Neuronal stem cell (in vitro differentiated cells): ENCODE measurements at regions not wholly inside any gene's neighbourhood (a gene's known extent, or its start where the extent isn't known, plus 50 kb on each side); places are given as distances from the start of the nearest gene placed in this dataset.

Source experiments
- DNase-seq: peaks from one replicate; pipeline ENCODE4 v3.0.0-alpha.2; 2013; ENCODE audit warnings: low spot score
- H2AFZ ChIP-seq: one replicate; pipeline ENCODE4 v1.6.1; 2013; ENCODE audit warnings: mild to moderate bottlenecking, low read length, inconsistent platforms
- H2AK5ac ChIP-seq: 2 replicates; pipeline ENCODE4 v1.6.1; 2013; ENCODE audit warnings: low read depth, mild to moderate bottlenecking, inconsistent platforms, low read length, moderate library complexity, mixed read lengths
- H2BK120ac ChIP-seq: 2 replicates; pipeline ENCODE4 v1.6.1; 2013; ENCODE audit warnings: low read depth, mild to moderate bottlenecking, inconsistent platforms, low read length, moderate library complexity, mixed read lengths
- H2BK12ac ChIP-seq: one replicate; pipeline ENCODE4 v1.6.1; 2013; ENCODE audit warnings: low read length, inconsistent platforms
- H2BK15ac ChIP-seq: 2 replicates; pipeline ENCODE4 v1.6.1; 2013; ENCODE audit warnings: mild to moderate bottlenecking, low read length, inconsistent platforms, mixed read lengths
- H2BK5ac ChIP-seq: one replicate; pipeline ENCODE4 v1.6.1; 2013; ENCODE audit warnings: inconsistent platforms, mild to moderate bottlenecking, low read length, moderate library complexity
- H3K14ac ChIP-seq: one replicate; pipeline ENCODE4 v1.6.1; 2013; ENCODE audit warnings: low read length, inconsistent platforms
- H3K18ac ChIP-seq: 2 replicates; pipeline ENCODE4 v1.6.1; 2013; ENCODE audit warnings: low read length, inconsistent platforms
- H3K23ac ChIP-seq: 2 replicates; pipeline ENCODE4 v1.6.1; 2013; ENCODE audit warnings: low read depth, mild to moderate bottlenecking, mixed read lengths, low read length, inconsistent platforms; ENCODE audit not compliant: poor library complexity
- H3K27ac ChIP-seq: replicated peaks from 3 replicates; pipeline ENCODE4 v1.5.1; 2013; ENCODE audit warnings: low read length, inconsistent platforms
- H3K27me3 ChIP-seq, 3 experiments: 2 replicates each; pipeline ENCODE4 v1.6.1; 2013; ENCODE audit warnings: low read length in 3 of 3, mild to moderate bottlenecking in 2 of 3, inconsistent platforms in 1 of 3, low read depth in 1 of 3, mixed read lengths in 1 of 3, moderate library complexity in 1 of 3; ENCODE audit not compliant: control insufficient read depth in 3 of 3, insufficient read depth in 3 of 3
- H3K36me3 ChIP-seq, 2 donors: replicated peaks in 1 of 2; 2 replicates each; pipeline ENCODE4 v1.6.1; 2013; ENCODE audit warnings: low read length in 2 of 2; ENCODE audit not compliant: control insufficient read depth in 2 of 2, insufficient read depth in 2 of 2
- H3K4ac ChIP-seq: 2 replicates; pipeline ENCODE4 v1.6.1; 2013; ENCODE audit warnings: inconsistent platforms, mild to moderate bottlenecking, low read length, moderate library complexity
- H3K4me1 ChIP-seq, 2 donors: 1 replicate in 1 of 2; 2 replicates in 1 of 2; pipeline ENCODE4 v1.6.1; 2013; ENCODE audit warnings: low read length in 2 of 2, low read depth in 1 of 2; ENCODE audit not compliant: control insufficient read depth in 2 of 2, insufficient read depth in 1 of 2
- H3K4me2 ChIP-seq: one replicate; pipeline ENCODE4 v1.6.1; 2013; ENCODE audit warnings: mild to moderate bottlenecking, low read length, inconsistent platforms; ENCODE audit not compliant: insufficient read depth, poor library complexity, severe bottlenecking
- H3K4me3 ChIP-seq, 2 donors: 2 replicates each; pipeline ENCODE4 v1.5.1; 2013; ENCODE audit warnings: low read length in 2 of 2, mild to moderate bottlenecking in 2 of 2, inconsistent platforms in 1 of 2, moderate library complexity in 1 of 2
- H3K79me1 ChIP-seq: one replicate; pipeline ENCODE4 v1.6.1; 2013; ENCODE audit warnings: low read depth, mild to moderate bottlenecking, inconsistent platforms, low read length, moderate library complexity
- H3K9ac ChIP-seq: one replicate; pipeline ENCODE4 v1.6.1; 2013; ENCODE audit warnings: mild to moderate bottlenecking, low read depth, low read length, inconsistent platforms; ENCODE audit not compliant: poor library complexity
- H3K9me3 ChIP-seq, 2 donors: replicated peaks in 1 of 2; 2 replicates each; pipeline versions ENCODE3 to v1.6.1; 2013; ENCODE audit warnings: low read length in 2 of 2, mild to moderate bottlenecking in 2 of 2, inconsistent platforms in 1 of 2, low read depth in 1 of 2, mixed read lengths in 1 of 2, moderate library complexity in 1 of 2; ENCODE audit not compliant: control insufficient read depth in 2 of 2, insufficient read depth in 1 of 2
- H4K8ac ChIP-seq: one replicate; pipeline ENCODE4 v1.6.1; 2013; ENCODE audit warnings: low read depth, mild to moderate bottlenecking, inconsistent platforms, low read length, moderate library complexity
- H4K91ac ChIP-seq: one replicate; pipeline ENCODE4 v1.6.1; 2013; ENCODE audit warnings: low read length, low read depth, mild to moderate bottlenecking, inconsistent platforms; ENCODE audit not compliant: poor library complexity
- WGBS, 2 donors: extraction: QIAGEN DNeasy Blood & Tissue Kit; methylation state at CpG; one replicate each; pipeline ENCODE4 v1.1.7; 2013; ENCODE audit warnings: missing lambda C conversion rate in 2 of 2, mixed read lengths in 1 of 2; ENCODE audit not compliant: insufficient read length in 2 of 2, insufficient replicate concordance in 1 of 2; ENCODE audit errors: extremely low coverage in 2 of 2; 5-methylcytosine and 5-hydroxymethylcytosine counted together

DNA sequence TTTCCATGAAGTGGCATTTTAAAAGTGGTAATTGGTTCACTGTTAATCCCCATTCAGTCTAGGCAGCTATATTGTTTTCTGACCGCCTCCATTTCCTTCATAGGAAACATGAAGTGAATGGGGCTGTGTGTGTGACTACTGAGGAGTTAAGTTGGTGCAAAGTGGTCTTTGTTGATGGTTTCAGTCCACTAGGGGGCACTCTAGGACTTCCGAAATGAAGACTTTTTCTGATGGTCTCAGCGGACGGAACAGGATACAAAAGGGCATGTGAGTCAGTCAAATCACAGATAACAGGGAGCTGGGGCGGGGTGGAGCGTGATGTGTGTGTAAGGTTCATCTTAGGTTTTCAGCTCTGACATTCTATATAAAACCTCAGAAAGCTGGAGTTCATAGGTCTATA lies 240.1 kb upstream of the OR4E1 start:
- no CpG with 5 or more reads among the region's 6 CpGs for WGBS, 2 donors
- no peak overlapping the region for H2BK15ac ChIP-seq
- H3K14ac ChIP-seq: no peak overlapping the region
- no peak overlapping the region for H2BK120ac ChIP-seq
- H4K8ac ChIP-seq: no peak overlapping the region
- H3K27me3 ChIP-seq: no peaks in the 10 kb centered on the region
- H3K4me1 ChIP-seq: no peaks in the 10 kb centered on the region
- no peaks in the 10 kb centered on the region for H3K36me3 ChIP-seq
- H3K4me3 ChIP-seq: no peak overlapping the region
- H3K9me3 ChIP-seq: no peaks in the 10 kb centered on the region
- no peak overlapping the region for H4K91ac ChIP-seq
- no peak overlapping the region for H3K18ac ChIP-seq
- no peak overlapping the region for H3K23ac ChIP-seq
- H2BK5ac ChIP-seq: no peak overlapping the region
- H3K4ac ChIP-seq: no peak overlapping the region
- no peak overlapping the region for H2AFZ ChIP-seq
- H3K4me2 ChIP-seq: no peak overlapping the region
- H2AK5ac ChIP-seq: no peak overlapping the region
- no peaks in the 10 kb centered on the region for H3K79me1 ChIP-seq
- H3K27ac ChIP-seq: no peak overlapping the region
- H3K9ac ChIP-seq: no peak overlapping the region
- DNase-seq: peak; percentile 82
- no peak overlapping the region for H2BK12ac ChIP-seq

DNA sequence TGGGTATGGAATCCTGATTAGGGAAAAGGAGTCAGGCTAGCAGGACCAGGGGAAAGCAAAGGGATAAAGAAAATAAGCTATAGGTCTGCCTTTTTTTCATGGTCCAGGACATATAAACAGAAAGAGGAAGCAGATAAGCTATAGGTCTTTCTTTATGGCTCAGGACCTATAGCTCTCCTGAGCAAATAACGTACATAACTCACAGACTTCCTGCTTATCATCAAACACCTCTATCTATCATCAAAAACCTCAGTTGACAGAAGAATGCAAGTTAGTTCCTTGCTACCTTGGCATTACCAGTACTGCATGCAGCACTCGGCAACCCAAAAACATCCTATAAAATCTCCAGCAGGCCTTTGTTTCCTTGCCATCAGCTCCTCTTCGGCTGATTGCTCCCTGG lies 238.7 kb upstream of the OR4E1 start:
- DNase-seq: no peak
- H3K4ac ChIP-seq: no peak overlapping the region

DNA sequence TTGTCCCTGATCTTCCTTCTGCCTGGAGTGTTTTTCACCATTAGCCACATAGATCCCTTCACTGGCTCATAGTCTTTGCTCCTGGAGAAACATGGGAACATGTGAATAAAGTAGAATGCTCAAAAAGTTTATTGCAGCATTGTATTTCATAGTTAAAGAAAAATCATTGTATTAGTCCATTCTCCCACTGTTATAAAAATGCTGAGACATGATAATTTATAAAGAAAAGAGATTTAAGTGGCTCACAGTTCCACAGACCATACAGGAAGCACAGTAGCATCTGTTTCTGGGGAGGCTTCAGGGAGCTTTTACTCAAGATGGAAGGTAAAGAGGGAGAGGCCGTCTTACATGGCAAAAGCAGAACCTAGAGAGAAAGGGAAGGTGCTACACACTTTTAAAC lies 238.3 kb upstream of the OR4E1 start:
- no peak overlapping the region for H3K23ac ChIP-seq
- no peaks in the 10 kb centered on the region for H3K79me1 ChIP-seq
- DNase-seq: no peak
- H3K9ac ChIP-seq: no peak overlapping the region
- no peak overlapping the region for H2BK12ac ChIP-seq
- H2BK5ac ChIP-seq: no peak overlapping the region
- H3K4ac ChIP-seq: no peak overlapping the region
- H3K18ac ChIP-seq: no peak overlapping the region
- no peaks in the 10 kb centered on the region for H3K4me1 ChIP-seq
- H3K27me3 ChIP-seq: no peaks in the 10 kb centered on the region
- H3K27ac ChIP-seq: no peak overlapping the region
- WGBS, 2 donors: no CpG with 5 or more reads among the region's 1 CpG
- H3K14ac ChIP-seq: no peak overlapping the region
- no peak overlapping the region for H2BK120ac ChIP-seq
- no peak overlapping the region for H3K4me2 ChIP-seq
- H3K36me3 ChIP-seq: no peaks in the 10 kb centered on the region
- H2BK15ac ChIP-seq: no peak overlapping the region
- H4K91ac ChIP-seq: no peak overlapping the region
- H3K9me3 ChIP-seq: no peaks in the 10 kb centered on the region
- no peak overlapping the region for H2AK5ac ChIP-seq
- no peak overlapping the region for H4K8ac ChIP-seq
- no peak overlapping the region for H3K4me3 ChIP-seq
- H2AFZ ChIP-seq: no peak overlapping the region

More for the DNA sequence above, 238.7 kb upstream of the OR4E1 start:
- no peak overlapping the region for H2BK12ac ChIP-seq
- no peaks in the 10 kb centered on the region for H3K79me1 ChIP-seq
- H4K91ac ChIP-seq: no peak overlapping the region
- H3K27ac ChIP-seq: no peak overlapping the region
- no peak overlapping the region for H2BK5ac ChIP-seq
- no CpG with 5 or more reads among the region's 3 CpGs for WGBS, 2 donors
- no peak overlapping the region for H3K18ac ChIP-seq
- H3K23ac ChIP-seq: no peak overlapping the region
- H3K27me3 ChIP-seq: no peaks in the 10 kb centered on the region
- H2AK5ac ChIP-seq: no peak overlapping the region
- no peak overlapping the region for H3K14ac ChIP-seq
- H2BK15ac ChIP-seq: no peak overlapping the region
- H3K4me2 ChIP-seq: no peak overlapping the region
- H4K8ac ChIP-seq: no peak overlapping the region
- no peak overlapping the region for H2BK120ac ChIP-seq
- no peak overlapping the region for H3K4me3 ChIP-seq
- H3K36me3 ChIP-seq: no peaks in the 10 kb centered on the region
- H3K9me3 ChIP-seq: no peaks in the 10 kb centered on the region
- no peak overlapping the region for H3K9ac ChIP-seq
- no peak overlapping the region for H2AFZ ChIP-seq
- H3K4me1 ChIP-seq: no peaks in the 10 kb centered on the region

DNA sequence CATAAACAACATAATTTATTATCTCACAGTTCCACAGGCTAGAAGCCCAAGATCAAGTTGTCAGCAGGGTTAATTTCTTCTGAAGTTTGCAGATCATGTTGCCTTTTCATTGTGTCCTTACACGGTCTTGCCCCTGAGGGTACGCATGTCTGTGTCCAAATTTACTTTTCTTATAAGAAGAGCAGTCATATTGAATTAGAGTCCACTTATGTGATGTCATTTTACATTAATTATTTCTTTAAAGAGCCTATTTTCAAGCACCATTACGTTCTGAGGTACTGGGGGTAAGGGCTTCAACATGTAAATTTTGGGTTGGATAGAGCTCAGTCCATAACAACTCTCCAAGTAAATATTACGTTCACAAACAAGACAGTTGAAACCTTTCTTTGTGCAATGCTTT lies 236.6 kb upstream of the OR4E1 start:
- Histone ChIP-seq H2BK5ac (no peak overlapping the region), H3K27me3 (no peaks in the 10 kb centered on the region), H2BK120ac (no peak overlapping the region), H2BK12ac (no peak overlapping the region), H3K9ac (no peak overlapping the region), H3K4ac (no peak overlapping the region), H4K8ac (no peak overlapping the region), H3K79me1 (no peaks in the 10 kb centered on the region), H3K4me2 (no peak overlapping the region), H3K36me3 (no peaks in the 10 kb centered on the region), H3K23ac (no peak overlapping the region), H3K18ac (no peak overlapping the region), H4K91ac (no peak overlapping the region), H2AFZ (no peak overlapping the region), H2BK15ac (no peak overlapping the region), H3K4me3 (no peak overlapping the region), H3K9me3 (no peaks in the 10 kb centered on the region), H3K27ac (no peak overlapping the region), H3K4me1 (no peaks in the 10 kb centered on the region), H2AK5ac (no peak overlapping the region), H3K14ac (no peak overlapping the region)
- whole genome bisulfite sequencing, 2 donors: no CpG with 5 or more reads among the region's 4 CpGs
- no peak for DNase-seq
